ENCODE measurements at regions not wholly inside any gene's neighbourhood (a gene's known extent, or its start where the extent isn't known, plus 50 kb on each side); places are given as distances from the start of the nearest gene placed in this dataset.

DNA sequence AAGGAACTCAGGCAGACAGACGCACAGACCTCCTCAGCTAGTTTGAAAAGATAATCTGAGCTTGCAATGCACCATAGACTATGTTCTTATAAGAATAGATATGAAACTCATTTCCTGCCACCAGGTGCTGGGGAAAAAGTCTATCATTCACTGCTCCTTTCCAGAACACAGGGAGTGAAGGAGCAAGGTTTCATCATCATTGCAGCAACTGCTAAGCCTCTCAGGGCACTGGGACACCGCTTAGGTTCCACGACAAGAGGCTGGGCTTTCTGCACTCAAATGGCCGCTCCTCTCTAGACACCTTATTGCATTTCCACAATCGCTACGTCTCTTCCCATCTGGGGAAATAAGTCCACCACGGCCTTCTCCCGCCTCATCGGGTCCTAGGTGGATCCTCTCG, 418.5 kb upstream of the JARID2 start:
- H3K27ac Mint-ChIP-seq = no peak overlapping the region
- no peak overlapping the region for H3K4me3 Mint-ChIP-seq
- ATAC-seq (replicated peaks in 1 of 2) (no peak), DNase-seq (no peak)
- peaks cover 0 to 3% of the 10 kb centered on the region in 2 donors for H3K9me3 Mint-ChIP-seq
- H3K27me3 Mint-ChIP-seq (ENCODE audit: low read depth) = no peaks in the 10 kb centered on the region
- peaks cover 25% of the 10 kb centered on the region for H3K4me1 Mint-ChIP-seq (ENCODE audit: low read depth)
- H3K36me3 Mint-ChIP-seq (ENCODE audit: insufficient read depth in 2 of 2) = peaks cover 0 to 2% of the 10 kb centered on the region in 2 donors

DNA sequence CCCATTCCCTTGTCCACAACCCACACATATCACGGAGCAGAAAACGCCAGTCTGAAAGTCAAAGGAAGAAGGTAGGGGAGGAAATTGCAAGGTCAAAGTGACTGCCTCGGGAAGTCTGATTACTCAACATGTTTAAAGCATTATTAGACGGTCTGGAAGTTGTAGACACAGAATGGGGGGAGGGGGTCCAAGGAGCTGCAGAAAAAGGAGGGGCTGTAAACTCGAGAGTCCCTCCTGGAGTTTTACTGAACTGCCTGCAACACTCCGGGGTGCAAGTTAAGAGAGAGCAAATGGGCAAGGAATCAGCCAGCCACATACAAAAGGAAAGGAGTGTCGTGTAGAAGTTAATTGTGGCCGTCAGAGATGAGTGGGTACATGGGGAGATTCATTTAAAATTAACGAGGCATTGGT, 417.7 kb upstream of the JARID2 start:
- H3K27ac Mint-ChIP-seq = no peak overlapping the region
- peaks cover 0 to 3% of the 10 kb centered on the region in 2 donors for H3K9me3 Mint-ChIP-seq
- H3K4me1 Mint-ChIP-seq (ENCODE audit: low read depth) = peaks cover 25% of the 10 kb centered on the region
- H3K36me3 Mint-ChIP-seq (ENCODE audit: insufficient read depth in 2 of 2) = peaks cover 0 to 2% of the 10 kb centered on the region in 2 donors
- ATAC-seq (replicated peaks in 1 of 2) = no peak
- no peak overlapping the region for H3K4me3 Mint-ChIP-seq
- DNase-seq = no peak
- H3K27me3 Mint-ChIP-seq (ENCODE audit: low read depth) = no peaks in the 10 kb centered on the region

DNA sequence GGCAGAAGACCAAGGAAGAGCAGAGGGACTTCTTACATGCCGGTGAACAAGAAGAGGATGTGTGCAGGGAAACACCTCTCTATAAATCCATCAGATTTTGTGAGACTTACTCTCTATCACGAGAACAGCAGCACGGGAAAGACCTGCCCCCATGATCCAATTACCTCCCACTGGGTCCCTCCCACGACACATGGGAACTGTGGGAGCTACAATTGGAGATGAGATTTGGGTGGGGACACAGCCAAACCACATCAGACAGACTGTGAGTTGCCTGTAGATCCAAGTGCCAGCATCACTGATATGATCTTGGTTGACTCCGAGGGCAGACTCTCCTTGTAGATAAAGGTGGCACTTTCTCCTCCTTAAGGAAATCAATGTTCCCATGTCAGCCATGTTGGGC, 414.8 kb upstream of the JARID2 start:
- Mint-ChIP-seq H3K27ac (no peak overlapping the region), H3K9me3 (peaks cover 0 to 3% of the 10 kb centered on the region in 2 donors), H3K4me1 (ENCODE audit: low read depth) (peaks cover 10% of the 10 kb centered on the region), H3K4me3 (no peak overlapping the region), H3K36me3 (ENCODE audit: insufficient read depth in 2 of 2) (peaks cover 0 to 2% of the 10 kb centered on the region in 2 donors), H3K27me3 (ENCODE audit: low read depth) (peaks cover 2% of the 10 kb centered on the region)
- ATAC-seq (replicated peaks in 1 of 2) (no peak), DNase-seq (no peak)

DNA sequence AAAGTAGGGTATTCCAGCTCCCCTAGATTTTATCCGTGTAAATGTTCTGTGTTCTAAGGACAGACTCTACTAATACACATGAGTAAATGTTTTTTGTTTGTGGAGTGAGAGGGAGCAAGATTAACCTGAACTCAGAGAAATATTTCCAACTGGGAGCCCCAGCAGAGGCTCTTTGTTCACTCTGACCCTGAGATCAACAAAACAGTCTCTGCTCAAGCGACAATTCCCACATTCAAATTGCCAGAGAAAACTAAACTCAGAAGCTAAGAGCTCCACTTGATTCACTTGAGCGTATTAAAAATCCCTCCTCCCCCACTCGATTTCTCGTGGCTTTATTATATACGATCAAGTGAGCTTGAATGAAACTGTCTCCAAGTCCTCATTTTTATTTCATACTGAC, 413.9 kb upstream of the JARID2 start:
- no peak for ATAC-seq (replicated peaks in 1 of 2)
- no peak for DNase-seq
- H3K36me3 Mint-ChIP-seq (ENCODE audit: insufficient read depth in 2 of 2) = peaks cover 2% of the 10 kb centered on the region in 2 donors
- peaks cover 0 to 6% of the 10 kb centered on the region in 2 donors for H3K9me3 Mint-ChIP-seq
- H3K27me3 Mint-ChIP-seq (ENCODE audit: low read depth) = peaks cover 10% of the 10 kb centered on the region
- no peak overlapping the region for H3K27ac Mint-ChIP-seq
- no peak overlapping the region for H3K4me3 Mint-ChIP-seq
- peaks cover 10% of the 10 kb centered on the region for H3K4me1 Mint-ChIP-seq (ENCODE audit: low read depth)

DNA sequence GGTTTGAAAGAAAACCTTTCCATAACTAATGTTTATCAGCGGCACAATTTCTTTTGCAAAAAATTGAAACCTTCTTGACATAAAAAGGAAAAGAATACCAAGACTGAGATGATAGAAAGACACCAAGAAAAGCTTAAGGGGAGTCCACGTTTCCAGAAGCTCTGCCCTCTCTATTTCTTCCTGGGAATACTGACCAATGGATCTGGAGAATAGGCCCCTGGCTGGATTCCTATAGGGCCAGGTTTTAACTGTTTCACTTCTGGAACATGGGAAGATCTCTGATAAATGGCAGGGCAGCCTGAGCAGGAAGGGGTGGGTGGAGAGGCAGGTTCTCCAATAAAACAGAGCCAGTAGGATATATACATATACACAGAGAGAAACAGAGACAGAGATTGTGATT, 413.4 kb upstream of the JARID2 start:
- no peak overlapping the region for H3K27ac Mint-ChIP-seq
- no peak for ATAC-seq (replicated peaks in 1 of 2)
- H3K36me3 Mint-ChIP-seq (ENCODE audit: insufficient read depth in 2 of 2) = peaks cover 2% of the 10 kb centered on the region in 2 donors
- no peak overlapping the region for H3K4me3 Mint-ChIP-seq
- peaks cover 0 to 6% of the 10 kb centered on the region in 2 donors for H3K9me3 Mint-ChIP-seq
- DNase-seq = no peak
- H3K4me1 Mint-ChIP-seq (ENCODE audit: low read depth) = peaks cover 11% of the 10 kb centered on the region
- peaks cover 13% of the 10 kb centered on the region for H3K27me3 Mint-ChIP-seq (ENCODE audit: low read depth)

DNA sequence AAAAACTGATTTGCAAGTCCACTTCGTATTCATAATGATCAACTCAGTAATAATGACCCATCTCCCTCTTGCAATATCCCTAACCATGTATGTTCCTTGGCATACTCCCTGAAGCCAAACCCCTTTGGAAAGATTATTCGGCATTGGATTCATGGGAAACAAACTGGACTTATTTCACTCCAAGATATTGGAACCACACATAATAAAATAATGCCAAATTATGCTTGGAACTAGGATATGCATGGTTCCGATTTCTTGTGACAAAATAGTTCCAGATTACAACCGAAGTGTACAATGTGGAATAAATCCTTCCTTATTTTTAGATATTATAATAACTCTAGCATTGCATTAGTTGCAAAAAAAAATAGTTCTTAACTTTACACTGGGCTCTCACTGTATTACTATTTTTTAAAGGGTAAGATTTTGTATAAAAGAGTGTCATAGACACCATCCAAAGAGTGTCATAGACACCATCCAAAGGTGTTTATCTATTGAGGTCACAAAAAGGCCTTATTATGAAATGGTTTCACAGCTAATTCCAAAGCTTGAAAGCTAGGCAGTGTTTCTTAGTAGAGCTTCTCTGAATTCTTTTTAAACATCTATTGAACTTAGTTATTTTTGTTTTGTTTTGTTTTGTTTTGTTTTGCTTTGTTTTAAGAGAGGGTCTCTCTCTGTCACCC, 410.9 kb upstream of the JARID2 start:
- peaks cover 2% of the 10 kb centered on the region in 2 donors for H3K36me3 Mint-ChIP-seq (ENCODE audit: insufficient read depth in 2 of 2)

DNA sequence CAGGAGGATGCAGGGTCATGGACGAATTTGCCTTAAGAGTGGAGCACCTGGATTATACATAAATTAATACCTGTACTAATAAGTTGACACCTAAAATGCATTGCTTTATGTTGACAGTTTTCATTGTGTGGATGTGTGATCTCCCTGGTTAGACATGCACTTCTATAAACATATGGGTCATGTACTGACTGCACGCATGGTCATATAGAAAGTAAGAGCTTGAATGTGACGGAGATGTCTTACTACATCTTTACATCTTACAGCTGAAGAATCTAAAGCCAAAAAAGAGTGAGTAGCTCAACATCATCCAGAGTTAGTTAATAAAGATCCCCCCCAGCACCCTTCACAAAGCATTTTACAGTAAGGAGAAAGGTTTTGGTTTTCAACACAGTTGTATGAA, 408.4 kb upstream of the JARID2 start:
- H3K27me3 Mint-ChIP-seq (ENCODE audit: low read depth) = peaks cover 22% of the 10 kb centered on the region
- DNase-seq (no peak), ATAC-seq (replicated peaks in 1 of 2) (peak; percentile 78 to 98)
- peak overlapping the region; percentile 7 for H3K27ac Mint-ChIP-seq
- peaks cover 0 to 7% of the 10 kb centered on the region in 2 donors for H3K9me3 Mint-ChIP-seq
- no peak overlapping the region for H3K4me3 Mint-ChIP-seq
- H3K36me3 Mint-ChIP-seq (ENCODE audit: insufficient read depth in 2 of 2) = peaks cover 0 to 6% of the 10 kb centered on the region in 2 donors
- H3K4me1 Mint-ChIP-seq (ENCODE audit: low read depth) = peaks cover 26% of the 10 kb centered on the region

More for the DNA sequence above, 410.9 kb upstream of the JARID2 start:
- Mint-ChIP-seq H3K9me3 (peaks cover 0 to 6% of the 10 kb centered on the region in 2 donors), H3K4me1 (ENCODE audit: low read depth) (peaks cover 18% of the 10 kb centered on the region), H3K27ac (no peak overlapping the region), H3K27me3 (ENCODE audit: low read depth) (peaks cover 22% of the 10 kb centered on the region), H3K4me3 (no peak overlapping the region)
- no peak for ATAC-seq (replicated peaks in 1 of 2)
- DNase-seq = no peak

DNA sequence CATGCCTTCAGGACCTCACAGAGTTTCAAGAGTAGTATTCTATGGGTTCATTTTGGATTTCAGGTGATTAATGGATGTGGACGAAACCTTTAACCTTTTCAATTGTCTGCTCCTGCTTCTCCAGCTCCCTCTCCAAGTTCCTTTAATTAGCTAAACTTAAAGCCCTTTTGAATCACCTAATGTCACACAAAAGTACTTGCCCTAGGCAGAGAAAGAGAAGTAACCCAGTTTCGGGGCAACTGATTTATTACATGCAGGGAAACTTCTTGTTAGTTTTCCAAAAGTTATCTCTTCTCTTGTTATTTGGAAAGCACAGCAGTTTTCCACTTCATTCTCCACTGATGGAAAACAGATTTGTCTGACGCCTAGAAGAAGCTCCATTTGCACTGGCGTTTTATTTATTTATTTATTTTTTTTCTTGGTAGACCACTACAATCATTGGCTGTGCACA, 407.7 kb upstream of the JARID2 start:
- DNase-seq (no peak), ATAC-seq (replicated peaks in 1 of 2) (no peak)
- Mint-ChIP-seq H3K4me3 (no peak overlapping the region), H3K4me1 (ENCODE audit: low read depth) (peaks cover 27% of the 10 kb centered on the region), H3K27me3 (ENCODE audit: low read depth) (peaks cover 22% of the 10 kb centered on the region), H3K36me3 (ENCODE audit: insufficient read depth in 2 of 2) (peaks cover 0 to 8% of the 10 kb centered on the region in 2 donors), H3K9me3 (peaks cover 0 to 8% of the 10 kb centered on the region in 2 donors), H3K27ac (no peak overlapping the region)

DNA sequence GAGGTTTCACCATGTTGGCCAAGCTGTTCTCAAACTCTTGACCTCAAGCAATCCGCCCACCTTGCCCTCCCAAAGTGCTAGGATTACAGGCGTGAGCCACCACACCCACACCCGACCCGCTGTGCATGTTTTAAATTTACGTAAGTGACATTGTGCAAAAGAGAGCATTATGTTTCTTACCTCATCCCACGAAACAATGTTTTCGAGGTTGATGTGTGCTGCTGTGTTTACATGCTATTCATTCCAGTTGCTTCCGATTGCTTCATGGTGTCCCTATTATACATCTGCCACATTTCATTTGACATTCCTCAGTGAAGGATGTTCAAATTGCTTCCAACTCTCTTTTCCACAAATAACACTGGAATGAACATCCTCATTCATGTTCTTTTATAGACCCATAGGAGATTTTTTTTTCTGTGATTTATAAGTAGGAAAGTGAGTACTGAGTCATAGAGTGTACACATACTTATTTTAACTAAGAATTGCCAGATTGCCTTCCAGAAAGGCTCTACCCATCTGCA, 403.9 kb upstream of the JARID2 start:
- Mint-ChIP-seq H3K4me3 (no peak overlapping the region), H3K9me3 (peaks cover 0 to 5% of the 10 kb centered on the region in 2 donors), H3K27me3 (ENCODE audit: low read depth) (peaks cover 11% of the 10 kb centered on the region), H3K4me1 (ENCODE audit: low read depth) (peaks cover 21% of the 10 kb centered on the region), H3K27ac (no peak overlapping the region), H3K36me3 (ENCODE audit: insufficient read depth in 2 of 2) (peaks cover 0 to 6% of the 10 kb centered on the region in 2 donors)
- no peak for DNase-seq
- ATAC-seq (replicated peaks in 1 of 2) = no peak

DNA sequence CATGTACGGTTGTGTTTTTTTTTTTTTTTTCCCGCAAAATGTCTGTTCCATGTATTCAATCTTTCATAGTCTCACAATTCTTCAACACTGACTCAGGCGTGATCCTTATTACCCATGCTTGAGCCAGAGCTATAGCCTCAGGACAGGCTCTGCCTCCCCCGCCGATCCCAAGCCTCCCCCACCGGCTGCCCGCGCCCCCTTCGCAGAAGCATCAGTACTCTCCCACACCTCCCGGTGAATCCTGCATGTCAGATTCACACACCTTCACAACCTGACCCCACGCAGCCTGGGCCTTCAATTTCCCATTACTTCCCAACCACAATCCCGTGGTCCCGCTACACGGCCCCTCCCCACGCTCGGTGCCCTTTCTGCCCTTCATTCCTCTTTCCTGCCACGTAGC, 401.5 kb upstream of the JARID2 start:
- DNase-seq = no peak
- Mint-ChIP-seq H3K4me1 (ENCODE audit: low read depth) (peaks cover 15% of the 10 kb centered on the region), H3K27ac (no peak overlapping the region), H3K36me3 (ENCODE audit: insufficient read depth in 2 of 2) (peaks cover 0 to 6% of the 10 kb centered on the region in 2 donors), H3K27me3 (ENCODE audit: low read depth) (peaks cover under 1% of the 10 kb centered on the region), H3K4me3 (no peak overlapping the region), H3K9me3 (peaks cover 0 to 5% of the 10 kb centered on the region in 2 donors)
- no peak for ATAC-seq (replicated peaks in 1 of 2)

DNA sequence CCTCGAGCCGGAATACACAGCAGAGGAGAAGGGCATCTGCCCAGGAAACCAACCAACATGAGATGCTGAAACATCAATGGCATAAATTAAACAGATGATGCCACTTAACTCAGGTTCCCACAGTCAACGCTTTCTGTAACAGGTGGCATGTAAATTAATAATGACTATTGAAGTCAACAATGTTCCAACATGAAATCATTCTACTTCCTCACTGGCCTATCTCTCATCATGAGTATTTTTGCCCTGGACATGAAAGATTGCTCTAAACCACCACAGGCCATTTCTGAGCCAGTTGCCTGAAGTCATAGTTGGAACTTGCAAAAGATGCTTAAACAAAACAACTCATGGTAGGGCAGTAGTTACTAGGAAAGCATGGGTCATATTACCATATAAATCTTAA, 397.9 kb upstream of the JARID2 start:
- ATAC-seq (replicated peaks in 1 of 2) (no peak), DNase-seq (no peak)
- no peaks in the 10 kb centered on the region for H3K36me3 Mint-ChIP-seq (ENCODE audit: insufficient read depth in 2 of 2)
- no peaks in the 10 kb centered on the region for H3K9me3 Mint-ChIP-seq
- H3K4me1 Mint-ChIP-seq (ENCODE audit: low read depth) = peaks cover 6% of the 10 kb centered on the region
- no peaks in the 10 kb centered on the region for H3K27me3 Mint-ChIP-seq (ENCODE audit: low read depth)
- no peak overlapping the region for H3K27ac Mint-ChIP-seq
- H3K4me3 Mint-ChIP-seq = no peak overlapping the region

DNA sequence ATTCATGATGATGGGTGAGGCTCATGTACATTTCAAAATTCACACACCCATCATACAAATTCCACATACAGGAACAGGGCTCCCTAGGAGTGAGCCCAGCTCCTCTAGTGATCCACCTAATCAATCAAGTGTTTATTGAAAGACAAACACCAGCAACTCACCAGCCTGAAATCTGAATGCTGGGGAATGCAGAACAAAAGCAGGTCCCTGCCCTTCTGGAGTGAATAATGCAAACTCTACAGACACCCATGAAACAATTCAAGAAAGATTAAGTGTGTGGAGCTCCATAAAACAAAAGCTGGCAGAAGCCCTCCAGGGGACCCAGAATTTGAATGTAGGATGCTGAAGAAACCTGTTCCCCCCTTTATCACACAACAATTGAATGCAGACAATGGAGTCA, 396.7 kb upstream of the JARID2 start:
- no peak for ATAC-seq (replicated peaks in 1 of 2)
- DNase-seq = no peak
- no peak overlapping the region for H3K27ac Mint-ChIP-seq
- no peaks in the 10 kb centered on the region for H3K36me3 Mint-ChIP-seq (ENCODE audit: insufficient read depth in 2 of 2)
- H3K27me3 Mint-ChIP-seq (ENCODE audit: low read depth) = no peaks in the 10 kb centered on the region
- no peaks in the 10 kb centered on the region for H3K9me3 Mint-ChIP-seq
- peaks cover 6% of the 10 kb centered on the region for H3K4me1 Mint-ChIP-seq (ENCODE audit: low read depth)
- H3K4me3 Mint-ChIP-seq = no peak overlapping the region

DNA sequence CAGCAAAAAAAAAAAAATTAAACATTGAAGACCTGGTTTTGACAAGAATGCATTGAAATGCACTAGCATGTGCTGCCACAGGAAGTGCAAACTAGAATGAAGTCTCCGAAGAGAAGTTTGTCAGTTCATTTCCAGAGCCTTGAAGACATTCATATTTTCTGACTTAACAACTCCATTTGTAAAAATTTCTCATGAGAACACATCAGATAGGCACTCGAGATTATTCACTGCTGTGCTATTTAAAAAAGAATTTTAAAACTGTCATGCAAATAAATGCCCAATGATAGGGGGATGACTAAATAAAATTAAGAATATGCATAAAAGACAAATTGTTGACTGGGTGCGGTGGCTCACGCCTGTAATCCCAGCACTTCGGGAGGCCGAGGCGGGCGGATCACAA, 394.6 kb upstream of the JARID2 start:
- DNase-seq = no peak
- H3K27me3 Mint-ChIP-seq (ENCODE audit: low read depth) = no peaks in the 10 kb centered on the region

DNA sequence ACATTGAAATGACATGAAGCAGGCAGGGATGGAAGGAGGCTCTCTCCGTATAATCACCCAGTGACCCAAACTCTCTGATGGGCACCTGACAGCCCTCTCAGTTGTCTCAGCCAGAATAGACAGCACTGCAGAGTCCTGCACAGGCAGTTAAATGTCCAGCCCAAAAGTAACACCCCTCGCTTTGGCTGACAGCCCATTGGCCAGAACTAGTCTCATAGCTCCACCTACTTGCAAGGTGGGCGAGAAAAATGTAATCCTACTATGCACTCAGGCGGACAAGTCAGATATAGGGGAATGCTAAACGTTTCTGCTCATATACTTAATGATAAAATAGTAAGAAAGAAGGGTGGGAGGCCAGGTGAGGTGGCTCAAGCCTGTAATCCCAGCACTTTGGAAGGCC, 393.5 kb upstream of the JARID2 start:
- no peaks in the 10 kb centered on the region for H3K9me3 Mint-ChIP-seq
- no peaks in the 10 kb centered on the region for H3K27me3 Mint-ChIP-seq (ENCODE audit: low read depth)
- H3K4me1 Mint-ChIP-seq (ENCODE audit: low read depth) = peaks cover 21% of the 10 kb centered on the region
- no peak for ATAC-seq (replicated peaks in 1 of 2)
- H3K27ac Mint-ChIP-seq = no peak overlapping the region
- DNase-seq = no peak
- no peaks in the 10 kb centered on the region for H3K36me3 Mint-ChIP-seq (ENCODE audit: insufficient read depth in 2 of 2)
- no peak overlapping the region for H3K4me3 Mint-ChIP-seq

More for the DNA sequence above, 394.6 kb upstream of the JARID2 start:
- H3K4me1 Mint-ChIP-seq (ENCODE audit: low read depth) = peaks cover 10% of the 10 kb centered on the region
- no peaks in the 10 kb centered on the region for H3K36me3 Mint-ChIP-seq (ENCODE audit: insufficient read depth in 2 of 2)
- no peak overlapping the region for H3K27ac Mint-ChIP-seq
- H3K4me3 Mint-ChIP-seq = no peak overlapping the region
- H3K9me3 Mint-ChIP-seq = no peaks in the 10 kb centered on the region
- no peak for ATAC-seq (replicated peaks in 1 of 2)

Measured in activated T-cell treated with anti-CD3 and anti-CD28 coated beads, Interleukin-2, amount 50 U/mL, for 72 hours (primary cell).